DND-41 (cell line): ENCODE measurements at regions not wholly inside any gene's neighbourhood (a gene's known extent, or its start where the extent isn't known, plus 50 kb on each side); places are given as distances from the start of the nearest gene placed in this dataset.

Experiments
- ATAC-seq: fragments of 200-7000 bp; cut with Tn5 transposase; 3 replicates; pipeline ENCODE4 v1.9.1; 2021; ENCODE audit warnings: low read depth; ENCODE audit not compliant: insufficient read depth
- DNase-seq: peaks from one replicate; pipeline ENCODE4 v3.0.0-alpha.2; 2020
- H2AFZ ChIP-seq: 2 replicates; pipeline ENCODE4 v1.6.0; 2012; ENCODE audit warnings: low read depth, low read length
- H3K27ac ChIP-seq: 2 replicates; pipeline ENCODE4 v1.5.1; 2012; ENCODE audit warnings: low read length, inconsistent platforms
- H3K27me3 ChIP-seq: fragments of 200-600 bp; sonication (generic); 2 replicates; pipeline ENCODE4 v1.6.0; 2012; ENCODE audit warnings: low read length, mild to moderate bottlenecking, inconsistent platforms; ENCODE audit not compliant: insufficient read depth, poor library complexity
- H3K36me3 ChIP-seq: 2 replicates; pipeline ENCODE4 v1.5.1; 2012; ENCODE audit warnings: low read length, inconsistent platforms; ENCODE audit not compliant: insufficient read depth
- H3K4me1 ChIP-seq: 2 replicates; pipeline ENCODE4 v1.5.1; 2012; ENCODE audit warnings: mild to moderate bottlenecking, low read length; ENCODE audit not compliant: insufficient read depth
- H3K4me2 ChIP-seq: 2 replicates; pipeline ENCODE4 v1.6.0; 2012; ENCODE audit warnings: mild to moderate bottlenecking, moderate library complexity, low read length, inconsistent platforms; ENCODE audit not compliant: insufficient read depth
- H3K4me3 ChIP-seq, 2 experiments: fragments of 200-600 bp in 1 of 2; shearing (Covaris generic) in 1 of 2; 2 replicates each; pipeline ENCODE4 v1.5.1; 2012 to 2016; ENCODE audit warnings: inconsistent platforms in 2 of 2, low read length in 2 of 2, mild to moderate bottlenecking in 2 of 2, low read depth in 1 of 2, moderate library complexity in 1 of 2
- H3K79me2 ChIP-seq: 2 replicates; pipeline ENCODE4 v1.6.0; 2012; ENCODE audit warnings: low read length, inconsistent platforms; ENCODE audit not compliant: insufficient read depth
- H3K9ac ChIP-seq: 2 replicates; pipeline ENCODE4 v1.6.0; 2012; ENCODE audit warnings: low read depth, mild to moderate bottlenecking, inconsistent platforms, low read length, moderate library complexity
- H3K9me3 ChIP-seq: 2 replicates; pipeline ENCODE4 v1.5.1; 2012; ENCODE audit warnings: low read length, moderate library complexity, mild to moderate bottlenecking, inconsistent platforms; ENCODE audit not compliant: insufficient read depth, severe bottlenecking
- H4K20me1 ChIP-seq: 2 replicates; pipeline ENCODE4 v1.6.0; 2012; ENCODE audit warnings: low read length; ENCODE audit not compliant: insufficient read depth
- CTCF ChIP-seq: IDR thresholded peaks from 2 replicates; pipeline ENCODE4 v1.5.1; 2012; ENCODE audit warnings: borderline replicate concordance, low read length, moderate library complexity, mild to moderate bottlenecking; ENCODE audit not compliant: poor library complexity, severe bottlenecking; ENCODE audit errors: extremely low read depth
- EZH2 ChIP-seq: IDR thresholded peaks from 3 replicates; pipeline ENCODE4 v1.6.1; 2012; ENCODE audit warnings: borderline replicate concordance, low read depth, mild to moderate bottlenecking, moderate library complexity, low read length, inconsistent platforms; ENCODE audit not compliant: severe bottlenecking

DNA sequence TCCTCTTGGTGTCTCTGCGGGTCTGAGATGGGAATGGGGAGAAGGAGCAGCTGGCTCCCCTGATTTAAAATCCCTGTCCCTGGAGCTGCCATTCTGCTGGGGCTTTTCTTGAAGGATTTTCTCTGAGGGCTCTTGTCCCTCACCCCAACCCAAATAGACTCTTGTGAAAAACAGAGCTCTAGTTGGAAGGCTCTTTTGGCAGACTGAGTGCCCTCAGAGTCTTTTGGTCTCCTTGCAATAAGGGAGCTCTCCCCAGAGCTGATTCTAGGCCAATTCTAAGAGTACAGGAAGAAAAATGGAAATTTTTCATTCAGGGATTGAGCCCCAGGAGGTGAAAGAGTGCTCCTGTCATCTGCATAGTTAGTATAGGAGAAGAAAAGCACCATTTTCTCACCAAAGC lies 238.3 kb downstream of the COG6 start:
- DNase-seq (no peak), ATAC-seq (no peak)
- Histone ChIP-seq H3K79me2 (no peaks in the 10 kb centered on the region), H3K27ac (no peak overlapping the region), H2AFZ (no peak overlapping the region), H3K4me2 (no peak overlapping the region), H3K27me3 (no peaks in the 10 kb centered on the region), H3K36me3 (no peaks in the 10 kb centered on the region), H3K9ac (no peak overlapping the region), H3K4me1 (no peaks in the 10 kb centered on the region), H3K4me3 (no peak overlapping the region), H4K20me1 (no peaks in the 10 kb centered on the region), H3K9me3 (no peaks in the 10 kb centered on the region)
- TF ChIP-seq CTCF (no peak), EZH2 (no peak)

- H3K27ac ChIP-seq = no peak overlapping the region
- no peak for ATAC-seq
Observed at GRCh38 chr13:39894586-39894985, 239.1 kb downstream of the COG6 start.

DNA sequence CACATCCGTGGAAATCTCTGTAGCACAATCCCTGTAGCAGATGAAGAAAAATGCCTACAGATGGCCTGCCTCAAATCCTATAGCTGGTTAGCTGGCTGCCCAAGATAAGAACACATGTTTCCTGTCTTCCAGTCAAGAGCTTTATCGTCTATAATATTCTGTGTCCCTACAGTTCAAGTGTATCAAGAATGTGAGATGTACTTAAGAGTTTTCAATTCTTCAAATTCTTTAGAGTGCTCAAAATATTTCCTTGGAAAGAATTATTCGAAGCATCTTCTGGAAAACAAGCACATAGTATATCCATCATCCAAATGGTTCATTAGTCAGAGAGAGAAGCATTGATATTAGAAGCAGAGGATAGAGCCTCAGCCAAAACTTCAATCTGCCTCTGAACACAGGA lies 239.8 kb downstream of the COG6 start:
- no peak overlapping the region for H3K4me2 ChIP-seq
- no peak overlapping the region for H3K27ac ChIP-seq
- H3K9me3 ChIP-seq = no peaks in the 10 kb centered on the region
- no peak overlapping the region for H3K9ac ChIP-seq
- no peaks in the 10 kb centered on the region for H3K4me1 ChIP-seq
- no peak overlapping the region for H3K4me3 ChIP-seq
- ATAC-seq (no peak), DNase-seq (no peak)
- no peak for TF ChIP-seq CTCF
- TF ChIP-seq EZH2 = no peak
- no peaks in the 10 kb centered on the region for H3K36me3 ChIP-seq
- no peaks in the 10 kb centered on the region for H4K20me1 ChIP-seq
- peaks cover 4% of the 10 kb centered on the region for H3K27me3 ChIP-seq
- H2AFZ ChIP-seq = no peak overlapping the region
- no peaks in the 10 kb centered on the region for H3K79me2 ChIP-seq

More at GRCh38 chr13:39894586-39894985, 239.1 kb downstream of the COG6 start:
- no peak overlapping the region for H3K4me2 ChIP-seq
- H3K4me1 ChIP-seq = no peaks in the 10 kb centered on the region
- H3K9ac ChIP-seq = no peak overlapping the region
- H3K9me3 ChIP-seq = no peaks in the 10 kb centered on the region
- H3K4me3 ChIP-seq = no peak overlapping the region
- H3K79me2 ChIP-seq = no peaks in the 10 kb centered on the region
- no peaks in the 10 kb centered on the region for H4K20me1 ChIP-seq
- H3K36me3 ChIP-seq = no peaks in the 10 kb centered on the region
- DNase-seq = no peak
- no peaks in the 10 kb centered on the region for H3K27me3 ChIP-seq
- H2AFZ ChIP-seq = no peak overlapping the region
- no peak for TF ChIP-seq CTCF

- Histone ChIP-seq H3K4me3 (no peak overlapping the region), H3K9me3 (no peaks in the 10 kb centered on the region), H3K36me3 (no peaks in the 10 kb centered on the region), H3K79me2 (no peaks in the 10 kb centered on the region), H3K27ac (no peak overlapping the region), H3K9ac (no peak overlapping the region), H2AFZ (no peak overlapping the region), H3K4me2 (no peak overlapping the region), H3K4me1 (no peaks in the 10 kb centered on the region), H3K27me3 (peaks cover 6% of the 10 kb centered on the region), H4K20me1 (no peaks in the 10 kb centered on the region)
- no peak for DNase-seq
- ATAC-seq = no peak
- TF ChIP-seq CTCF = no peak
- TF ChIP-seq EZH2 = no peak
Observed at GRCh38 chr13:39897636-39898035, 242.2 kb downstream of the COG6 start.
